ENCODE measurements at regions not wholly inside any gene's neighbourhood (a gene's known extent, or its start where the extent isn't known, plus 50 kb on each side); places are given as distances from the start of the nearest gene placed in this dataset.

DNA sequence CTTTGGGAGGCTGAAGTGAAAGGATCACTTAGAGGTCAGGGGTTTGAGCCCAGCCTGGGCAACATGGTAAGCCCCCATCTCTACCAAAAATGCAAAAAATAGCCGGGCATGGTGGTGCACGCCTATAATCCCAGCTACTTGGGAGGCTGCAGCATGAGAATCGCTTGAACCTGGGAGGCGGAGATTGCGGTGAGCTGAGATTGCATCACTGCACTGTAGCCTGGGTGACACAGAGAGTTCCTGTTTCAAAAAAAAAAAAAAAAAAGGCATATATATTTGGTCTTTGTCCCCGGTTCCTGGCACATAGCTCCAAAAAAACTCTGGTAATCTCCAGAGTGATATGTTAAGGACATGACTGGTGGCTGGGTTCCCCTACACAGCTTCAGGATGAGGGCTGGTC lies 147.3 kb downstream of the SEC23IP start:
- DNase-seq (ENCODE audit: extremely low read depth in 1 of 4, low spot score in 3 of 4): no peak
- no peak for TF ChIP-seq TEAD2 (tag; IDR thresholded peaks at IDR 0.05)
- TF ChIP-seq CEBPB (tag; IDR thresholded peaks at IDR 0.05): no peak
- TF ChIP-seq, protein P1, sequence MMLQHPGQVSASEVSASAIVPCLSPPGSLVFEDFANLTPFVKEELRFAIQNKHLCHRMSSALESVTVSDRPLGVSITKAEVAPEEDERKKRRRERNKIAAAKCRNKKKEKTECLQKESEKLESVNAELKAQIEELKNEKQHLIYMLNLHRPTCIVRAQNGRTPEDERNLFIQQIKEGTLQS (IDR thresholded peaks at IDR 0.05): peak; percentile 44
- TF ChIP-seq, protein P1 (CRISPR knock-in tag; conservative IDR thresholded peaks at IDR 0.05): no peak
- no peak for TF ChIP-seq STAT5B (CRISPR knock-in tag; IDR thresholded peaks at IDR 0.05)
- no peak for TF ChIP-seq CEBPG (CRISPR knock-in tag; IDR thresholded peaks at IDR 0.05)
- peak in 1 of 2 experiments; percentile 46; a peak in 2 of 4 replicates for TF ChIP-seq CEBPG (tag; conservative IDR thresholded peaks at IDR 0.05 in 1 of 2, IDR thresholded peaks at IDR 0.05 in 1 of 2)
- H3K27me3 ChIP-seq (ENCODE audit: control insufficient read depth in 2 of 2, insufficient read depth in 2 of 2, low read length in 2 of 2): peaks cover 0 to 4% of the 10 kb centered on the region in 2 experiments; a peak in 2 of 5 replicates
- FAIRE-seq: no peak
- ChIA-PET CTCF (ENCODE audit: low intra/inter-chr PET ratio) (no interaction called here), POLR2A (interaction anchor here (0.6 to 0.8 kb wide), 3 partner anchors 12 to 565 kb away, joined by 3 read pairs; no protein-coding TSS in a partner anchor)
- in situ Hi-C loops (cut with MboI): no loop called here
- H3K9me1 ChIP-seq (ENCODE audit: control insufficient read depth, insufficient read depth, low read length): no peaks in the 10 kb centered on the region
- no peak overlapping the region for H3K4me2 ChIP-seq (ENCODE audit: insufficient read depth, low read length)
- no peak overlapping the region for H3K27ac ChIP-seq (ENCODE audit: extremely low read depth, low read depth, low read length)
- peaks cover 0 to 4% of the 10 kb centered on the region in 2 experiments; a peak in 1 of 5 replicates for H3K4me1 ChIP-seq (replicated peaks in 1 of 2; ENCODE audit: control insufficient read depth in 2 of 2, insufficient read depth in 2 of 2, low read length in 2 of 2)
- no peaks in the 10 kb centered on the region for H3K36me3 ChIP-seq (ENCODE audit: control insufficient read depth, insufficient read depth, low read length)
- BruUV-seq (replicated peaks): no TSS peak
- no peaks in the 10 kb centered on the region for H3K79me2 ChIP-seq (ENCODE audit: control insufficient read depth, insufficient read depth, low read length)
- ATAC-seq: no peak
- H3K4me3 ChIP-seq: no peak overlapping the region
- no peak overlapping the region for H2AFZ ChIP-seq (ENCODE audit: low read depth, low read length)
- 3% methylated on average over 5 of the region's 6 CpGs for WGBS (ENCODE audit: insufficient coverage, low coverage, missing lambda C conversion rate)
- no peaks in the 10 kb centered on the region for H3K9me3 ChIP-seq (replicated peaks; ENCODE audit: control insufficient read depth, insufficient read depth, low read depth, low read length)
- intact Hi-C loops (cut with micrococcal nuclease): no loop called here
- no peaks in the 10 kb centered on the region for H4K20me1 ChIP-seq (replicated peaks; ENCODE audit: control insufficient read depth, insufficient read depth, low read length)
- H3K9ac ChIP-seq (ENCODE audit: insufficient read depth in 1 of 2, low read depth in 2 of 2, low read length in 2 of 2): no peak overlapping the region
